Neural cell (in vitro differentiated cells): ENCODE measurements at regions not wholly inside any gene's neighbourhood (a gene's known extent, or its start where the extent isn't known, plus 50 kb on each side); places are given as distances from the start of the nearest gene placed in this dataset.

Source experiments
- H2AFZ ChIP-seq: fragments of 200-600, 300-800 bp; sonication (generic), shearing (Covaris generic); 2 replicates; pipeline ENCODE4 v1.6.0; 2014; ENCODE audit warnings: low read depth, mild to moderate bottlenecking, antibody characterized with exemption, low read length, moderate library complexity
- H3F3A ChIP-seq: fragments of 200-600 bp; shearing (Covaris generic); 2 replicates; pipeline ENCODE4 v1.6.1; 2016; ENCODE audit warnings: mild to moderate bottlenecking, moderate library complexity, mixed read lengths, antibody characterized with exemption, low read length; ENCODE audit not compliant: insufficient read depth, poor library complexity, severe bottlenecking
- H3K27ac ChIP-seq: fragments of 200-600, 300-800 bp; sonication (generic), shearing (Covaris generic); 2 replicates; pipeline ENCODE4 v1.5.1; 2014; ENCODE audit warnings: mild to moderate bottlenecking, low read length, moderate library complexity
- H3K27me3 ChIP-seq: fragments of 300-800, 200-600 bp; sonication (generic), shearing (Covaris generic); 2 replicates; pipeline ENCODE4 v1.6.0; 2014; ENCODE audit warnings: mild to moderate bottlenecking, low read depth, low read length, moderate library complexity; ENCODE audit not compliant: insufficient read depth
- H3K36me3 ChIP-seq: fragments of 300-800, 200-600 bp; sonication (generic), shearing (Covaris generic); 2 replicates; pipeline ENCODE4 v1.5.1; 2014; ENCODE audit warnings: mild to moderate bottlenecking, antibody characterized with exemption, low read length, moderate library complexity; ENCODE audit not compliant: insufficient read depth
- H3K4me2 ChIP-seq: fragments of 300-800, 200-600 bp; sonication (generic), shearing (Covaris generic); 2 replicates; pipeline ENCODE4 v1.6.0; 2014; ENCODE audit warnings: mild to moderate bottlenecking, low read length
- H3K4me3 ChIP-seq: fragments of 300-800, 200-600 bp; sonication (generic), shearing (Covaris generic); 2 replicates; pipeline ENCODE4 v1.5.1; 2014; ENCODE audit warnings: mild to moderate bottlenecking, low read length, moderate library complexity
- H3K79me2 ChIP-seq: fragments of 200-600 bp; shearing (Covaris generic); replicated peaks from 2 replicates; pipeline ENCODE4 v1.6.0; 2014; ENCODE audit warnings: mild to moderate bottlenecking, low read length, moderate library complexity; ENCODE audit not compliant: insufficient read depth
- H3K9ac ChIP-seq: fragments of 300-800, 200-600 bp; sonication (generic), shearing (Covaris generic); 2 replicates; pipeline ENCODE4 v1.6.1; 2016; ENCODE audit warnings: mild to moderate bottlenecking, low read length, mixed read lengths
- H3K9me2 ChIP-seq: fragments of 200-600 bp; shearing (Covaris generic); 2 replicates; pipeline ENCODE4 v1.6.1; 2016; ENCODE audit warnings: mild to moderate bottlenecking, low read length, mixed read lengths; ENCODE audit not compliant: insufficient read depth
- H3K9me3 ChIP-seq: fragments of 200-600, 300-800 bp; sonication (generic), shearing (Covaris generic); 2 replicates; pipeline ENCODE4 v1.6.1; 2016; ENCODE audit warnings: mild to moderate bottlenecking, mixed run types, low read length, moderate library complexity, mixed read lengths
- H4K20me1 ChIP-seq: fragments of 200-600 bp; shearing (Covaris generic); 2 replicates; pipeline ENCODE4 v1.6.1; 2016; ENCODE audit warnings: mild to moderate bottlenecking, mixed run types; ENCODE audit not compliant: insufficient read depth
- EP300 ChIP-seq: fragments of 450-650 bp; conservative IDR thresholded peaks from 2 replicates; pipeline ENCODE4 v1.6.1; 2014; ENCODE audit warnings: antibody characterized with exemption, mild to moderate bottlenecking, moderate library complexity; ENCODE audit not compliant: poor library complexity, severe bottlenecking
- EZH2 ChIP-seq: fragments of 200-600, 300-800 bp; shearing (Covaris generic), sonication (generic); IDR thresholded peaks from 2 replicates; pipeline ENCODE4 v1.6.1; 2014; ENCODE audit warnings: antibody characterized with exemption, low read length, borderline replicate concordance, mild to moderate bottlenecking; ENCODE audit not compliant: insufficient read depth, poor library complexity, severe bottlenecking
- MXI1 ChIP-seq: fragments of 450-650 bp; conservative IDR thresholded peaks from 2 replicates; pipeline ENCODE4 v1.6.1; 2014; ENCODE audit warnings: antibody characterized with exemption, mild to moderate bottlenecking; ENCODE audit not compliant: poor library complexity, severe bottlenecking
- POLR2AphosphoS5 ChIP-seq: IDR thresholded peaks from 2 replicates; pipeline ENCODE4 v1.6.1; 2012
- RAD21 ChIP-seq: fragments of 450-650 bp; conservative IDR thresholded peaks from 2 replicates; pipeline ENCODE4 v1.6.1; 2014; ENCODE audit warnings: antibody characterized with exemption, mild to moderate bottlenecking, moderate library complexity
- SMC3 ChIP-seq: fragments of 450-650 bp; conservative IDR thresholded peaks from 2 replicates; pipeline ENCODE4 v1.6.1; 2014; ENCODE audit warnings: antibody characterized with exemption, mild to moderate bottlenecking, moderate library complexity; ENCODE audit not compliant: poor library complexity
- TAF1 ChIP-seq: IDR thresholded peaks from 2 replicates; pipeline ENCODE4 v1.6.1; 2012; ENCODE audit warnings: low read depth
- TF ChIP-seq, protein P1 (sequence below): fragments of 450-650 bp; IDR thresholded peaks from 2 replicates; pipeline ENCODE4 v1.5.1; 2014; ENCODE audit warnings: antibody characterized with exemption, mild to moderate bottlenecking, moderate library complexity; ENCODE audit not compliant: poor library complexity, severe bottlenecking
- TF ChIP-seq, protein P2 (sequence below): IDR thresholded peaks from 2 replicates; pipeline ENCODE4 v1.6.1; 2012; ENCODE audit warnings: borderline replicate concordance

DNA sequence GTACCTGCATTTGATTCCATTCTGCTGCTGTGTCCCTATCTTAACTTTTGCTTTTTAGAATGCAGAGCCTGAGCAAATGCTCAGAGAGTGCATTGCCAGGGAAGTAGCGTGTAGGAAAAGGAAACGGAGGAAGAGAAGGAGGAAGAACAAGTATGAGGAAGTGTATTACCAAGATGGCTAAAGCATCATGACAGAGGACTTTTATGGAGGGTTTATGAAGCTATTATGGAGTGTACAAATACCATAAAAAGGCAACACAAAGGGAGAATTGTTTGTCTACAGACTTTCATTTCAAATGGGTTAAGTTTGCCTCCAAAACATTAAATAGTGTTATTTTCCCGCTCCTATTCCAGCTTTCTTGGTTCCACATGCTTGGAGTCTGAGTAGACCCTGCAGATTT, 1899.8 kb upstream of the NUDT12 start:
- H4K20me1 ChIP-seq: no peaks in the 10 kb centered on the region
- no peaks in the 10 kb centered on the region for H3K36me3 ChIP-seq
- no peaks in the 10 kb centered on the region for H3K9me3 ChIP-seq
- no peaks in the 10 kb centered on the region for H3F3A ChIP-seq
- H3K9ac ChIP-seq: no peak overlapping the region
- H3K79me2 ChIP-seq: no peaks in the 10 kb centered on the region
- H3K4me3 ChIP-seq: no peak overlapping the region
- no peaks in the 10 kb centered on the region for H3K9me2 ChIP-seq
- H3K27ac ChIP-seq: no peak overlapping the region
- no peak overlapping the region for H2AFZ ChIP-seq
- TF ChIP-seq EP300 (no peak), TAF1 (no peak), RAD21 (no peak), SMC3 (no peak), MXI1 (no peak), EZH2 (no peak), POLR2AphosphoS5 (no peak)
- TF ChIP-seq, protein P1, sequence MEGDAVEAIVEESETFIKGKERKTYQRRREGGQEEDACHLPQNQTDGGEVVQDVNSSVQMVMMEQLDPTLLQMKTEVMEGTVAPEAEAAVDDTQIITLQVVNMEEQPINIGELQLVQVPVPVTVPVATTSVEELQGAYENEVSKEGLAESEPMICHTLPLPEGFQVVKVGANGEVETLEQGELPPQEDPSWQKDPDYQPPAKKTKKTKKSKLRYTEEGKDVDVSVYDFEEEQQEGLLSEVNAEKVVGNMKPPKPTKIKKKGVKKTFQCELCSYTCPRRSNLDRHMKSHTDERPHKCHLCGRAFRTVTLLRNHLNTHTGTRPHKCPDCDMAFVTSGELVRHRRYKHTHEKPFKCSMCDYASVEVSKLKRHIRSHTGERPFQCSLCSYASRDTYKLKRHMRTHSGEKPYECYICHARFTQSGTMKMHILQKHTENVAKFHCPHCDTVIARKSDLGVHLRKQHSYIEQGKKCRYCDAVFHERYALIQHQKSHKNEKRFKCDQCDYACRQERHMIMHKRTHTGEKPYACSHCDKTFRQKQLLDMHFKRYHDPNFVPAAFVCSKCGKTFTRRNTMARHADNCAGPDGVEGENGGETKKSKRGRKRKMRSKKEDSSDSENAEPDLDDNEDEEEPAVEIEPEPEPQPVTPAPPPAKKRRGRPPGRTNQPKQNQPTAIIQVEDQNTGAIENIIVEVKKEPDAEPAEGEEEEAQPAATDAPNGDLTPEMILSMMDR: no peak
- TF ChIP-seq, protein P2, sequence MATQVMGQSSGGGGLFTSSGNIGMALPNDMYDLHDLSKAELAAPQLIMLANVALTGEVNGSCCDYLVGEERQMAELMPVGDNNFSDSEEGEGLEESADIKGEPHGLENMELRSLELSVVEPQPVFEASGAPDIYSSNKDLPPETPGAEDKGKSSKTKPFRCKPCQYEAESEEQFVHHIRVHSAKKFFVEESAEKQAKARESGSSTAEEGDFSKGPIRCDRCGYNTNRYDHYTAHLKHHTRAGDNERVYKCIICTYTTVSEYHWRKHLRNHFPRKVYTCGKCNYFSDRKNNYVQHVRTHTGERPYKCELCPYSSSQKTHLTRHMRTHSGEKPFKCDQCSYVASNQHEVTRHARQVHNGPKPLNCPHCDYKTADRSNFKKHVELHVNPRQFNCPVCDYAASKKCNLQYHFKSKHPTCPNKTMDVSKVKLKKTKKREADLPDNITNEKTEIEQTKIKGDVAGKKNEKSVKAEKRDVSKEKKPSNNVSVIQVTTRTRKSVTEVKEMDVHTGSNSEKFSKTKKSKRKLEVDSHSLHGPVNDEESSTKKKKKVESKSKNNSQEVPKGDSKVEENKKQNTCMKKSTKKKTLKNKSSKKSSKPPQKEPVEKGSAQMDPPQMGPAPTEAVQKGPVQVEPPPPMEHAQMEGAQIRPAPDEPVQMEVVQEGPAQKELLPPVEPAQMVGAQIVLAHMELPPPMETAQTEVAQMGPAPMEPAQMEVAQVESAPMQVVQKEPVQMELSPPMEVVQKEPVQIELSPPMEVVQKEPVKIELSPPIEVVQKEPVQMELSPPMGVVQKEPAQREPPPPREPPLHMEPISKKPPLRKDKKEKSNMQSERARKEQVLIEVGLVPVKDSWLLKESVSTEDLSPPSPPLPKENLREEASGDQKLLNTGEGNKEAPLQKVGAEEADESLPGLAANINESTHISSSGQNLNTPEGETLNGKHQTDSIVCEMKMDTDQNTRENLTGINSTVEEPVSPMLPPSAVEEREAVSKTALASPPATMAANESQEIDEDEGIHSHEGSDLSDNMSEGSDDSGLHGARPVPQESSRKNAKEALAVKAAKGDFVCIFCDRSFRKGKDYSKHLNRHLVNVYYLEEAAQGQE: no peak
- no peak overlapping the region for H3K4me2 ChIP-seq
- H3K27me3 ChIP-seq: no peaks in the 10 kb centered on the region

DNA sequence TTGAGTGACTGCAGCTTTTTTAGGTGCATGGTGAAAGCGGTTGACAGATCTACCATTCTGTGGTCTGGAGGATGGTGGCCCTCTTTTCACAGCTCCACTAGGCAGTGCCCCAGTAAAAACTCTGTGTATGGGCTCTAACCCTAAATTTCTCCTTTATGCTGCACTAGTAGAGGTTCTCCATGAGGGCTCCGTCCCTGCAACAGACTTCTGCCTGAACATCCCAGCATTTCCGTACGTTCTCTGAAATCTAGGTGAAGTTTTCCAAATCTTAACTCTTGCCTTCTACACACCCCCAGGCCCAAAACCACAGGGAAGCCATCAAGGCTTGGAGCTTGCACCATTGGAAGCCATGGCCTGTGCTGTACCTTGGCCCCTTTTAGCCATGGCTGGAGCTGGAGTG, 1898.1 kb upstream of the NUDT12 start:
- H2AFZ ChIP-seq: no peak overlapping the region
- TF ChIP-seq, protein P1: no peak
- no peak for TF ChIP-seq SMC3
- TF ChIP-seq POLR2AphosphoS5: no peak
- TF ChIP-seq EZH2: no peak
- no peak for TF ChIP-seq TAF1
- TF ChIP-seq, protein P2: no peak
- TF ChIP-seq EP300: no peak
- no peak for TF ChIP-seq RAD21
- TF ChIP-seq MXI1: no peak

More for the DNA sequence above, 1898.1 kb upstream of the NUDT12 start:
- no peaks in the 10 kb centered on the region for H3K36me3 ChIP-seq
- no peaks in the 10 kb centered on the region for H3K9me3 ChIP-seq
- no peaks in the 10 kb centered on the region for H3F3A ChIP-seq
- H3K9ac ChIP-seq: no peak overlapping the region
- H4K20me1 ChIP-seq: no peaks in the 10 kb centered on the region
- H3K27ac ChIP-seq: no peak overlapping the region
- H3K79me2 ChIP-seq: no peaks in the 10 kb centered on the region
- H3K27me3 ChIP-seq: no peaks in the 10 kb centered on the region
- H3K4me2 ChIP-seq: no peak overlapping the region
- H3K9me2 ChIP-seq: no peaks in the 10 kb centered on the region
- H3K4me3 ChIP-seq: no peak overlapping the region
